GM12878 (cell line): ENCODE measurements at regions not wholly inside any gene's neighbourhood (a gene's known extent, or its start where the extent isn't known, plus 50 kb on each side); places are given as distances from the start of the nearest gene placed in this dataset.

Experiments
- MYC ChIP-seq: IDR thresholded peaks from 2 replicates; pipeline ENCODE4 v1.6.1; 2011; ENCODE audit warnings: mild to moderate bottlenecking, low read length, moderate library complexity, inconsistent platforms; ENCODE audit not compliant: insufficient read depth, insufficient replicate concordance, insufficient read length, severe bottlenecking
- NR2C1 ChIP-seq: fragments of 450-650 bp; IDR thresholded peaks from 2 replicates; pipeline ENCODE4 v1.6.1; 2017; ENCODE audit warnings: antibody characterized with exemption, mild to moderate bottlenecking, moderate library complexity
- RELB ChIP-seq: fragments of 450-650 bp; IDR thresholded peaks from 2 replicates; pipeline ENCODE4 v1.6.1; 2017; ENCODE audit warnings: low read depth, mild to moderate bottlenecking, moderate library complexity
- ZNF217 ChIP-seq: fragments of 450-650 bp; IDR thresholded peaks from 2 replicates; pipeline ENCODE4 v1.6.1; 2017; ENCODE audit warnings: antibody characterized with exemption, mild to moderate bottlenecking
- TF ChIP-seq, protein P1 (sequence below): IDR thresholded peaks from 2 replicates; pipeline ENCODE4 v1.6.1; 2011; ENCODE audit warnings: borderline replicate concordance, low read depth, mild to moderate bottlenecking, moderate library complexity, low read length; ENCODE audit not compliant: insufficient read depth, poor library complexity, severe bottlenecking
- TF ChIP-seq, protein P2 (sequence below): fragments of 450-650 bp; formaldehyde crosslinking; IDR thresholded peaks from 2 replicates; pipeline ENCODE4 v1.5.0; 2022; ENCODE audit warnings: mild to moderate bottlenecking, missing genetic modification characterization

GRCh38 chr3:177479630-177480029 lies 282.3 kb upstream of the TBL1XR1 start (continued):
- TF ChIP-seq RELB (no peak), ZNF217 (no peak), MYC (no peak), NR2C1 (no peak)
- TF ChIP-seq, protein P1, sequence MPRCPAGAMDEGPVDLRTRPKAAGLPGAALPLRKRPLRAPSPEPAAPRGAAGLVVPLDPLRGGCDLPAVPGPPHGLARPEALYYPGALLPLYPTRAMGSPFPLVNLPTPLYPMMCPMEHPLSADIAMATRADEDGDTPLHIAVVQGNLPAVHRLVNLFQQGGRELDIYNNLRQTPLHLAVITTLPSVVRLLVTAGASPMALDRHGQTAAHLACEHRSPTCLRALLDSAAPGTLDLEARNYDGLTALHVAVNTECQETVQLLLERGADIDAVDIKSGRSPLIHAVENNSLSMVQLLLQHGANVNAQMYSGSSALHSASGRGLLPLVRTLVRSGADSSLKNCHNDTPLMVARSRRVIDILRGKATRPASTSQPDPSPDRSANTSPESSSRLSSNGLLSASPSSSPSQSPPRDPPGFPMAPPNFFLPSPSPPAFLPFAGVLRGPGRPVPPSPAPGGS = no peak
- TF ChIP-seq, protein P2, sequence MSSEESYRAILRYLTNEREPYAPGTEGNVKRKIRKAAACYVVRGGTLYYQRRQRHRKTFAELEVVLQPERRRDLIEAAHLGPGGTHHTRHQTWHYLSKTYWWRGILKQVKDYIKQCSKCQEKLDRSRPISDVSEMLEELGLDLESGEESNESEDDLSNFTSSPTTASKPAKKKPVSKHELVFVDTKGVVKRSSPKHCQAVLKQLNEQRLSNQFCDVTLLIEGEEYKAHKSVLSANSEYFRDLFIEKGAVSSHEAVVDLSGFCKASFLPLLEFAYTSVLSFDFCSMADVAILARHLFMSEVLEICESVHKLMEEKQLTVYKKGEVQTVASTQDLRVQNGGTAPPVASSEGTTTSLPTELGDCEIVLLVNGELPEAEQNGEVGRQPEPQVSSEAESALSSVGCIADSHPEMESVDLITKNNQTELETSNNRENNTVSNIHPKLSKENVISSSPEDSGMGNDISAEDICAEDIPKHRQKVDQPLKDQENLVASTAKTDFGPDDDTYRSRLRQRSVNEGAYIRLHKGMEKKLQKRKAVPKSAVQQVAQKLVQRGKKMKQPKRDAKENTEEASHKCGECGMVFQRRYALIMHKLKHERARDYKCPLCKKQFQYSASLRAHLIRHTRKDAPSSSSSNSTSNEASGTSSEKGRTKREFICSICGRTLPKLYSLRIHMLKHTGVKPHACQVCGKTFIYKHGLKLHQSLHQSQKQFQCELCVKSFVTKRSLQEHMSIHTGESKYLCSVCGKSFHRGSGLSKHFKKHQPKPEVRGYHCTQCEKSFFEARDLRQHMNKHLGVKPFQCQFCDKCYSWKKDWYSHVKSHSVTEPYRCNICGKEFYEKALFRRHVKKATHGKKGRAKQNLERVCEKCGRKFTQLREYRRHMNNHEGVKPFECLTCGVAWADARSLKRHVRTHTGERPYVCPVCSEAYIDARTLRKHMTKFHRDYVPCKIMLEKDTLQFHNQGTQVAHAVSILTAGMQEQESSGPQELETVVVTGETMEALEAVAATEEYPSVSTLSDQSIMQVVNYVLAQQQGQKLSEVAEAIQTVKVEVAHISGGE (CRISPR knock-in tag) = no peak
